ENCODE measurements at regions not wholly inside any gene's neighbourhood (a gene's known extent, or its start where the extent isn't known, plus 50 kb on each side); places are given as distances from the start of the nearest gene placed in this dataset.

DNA sequence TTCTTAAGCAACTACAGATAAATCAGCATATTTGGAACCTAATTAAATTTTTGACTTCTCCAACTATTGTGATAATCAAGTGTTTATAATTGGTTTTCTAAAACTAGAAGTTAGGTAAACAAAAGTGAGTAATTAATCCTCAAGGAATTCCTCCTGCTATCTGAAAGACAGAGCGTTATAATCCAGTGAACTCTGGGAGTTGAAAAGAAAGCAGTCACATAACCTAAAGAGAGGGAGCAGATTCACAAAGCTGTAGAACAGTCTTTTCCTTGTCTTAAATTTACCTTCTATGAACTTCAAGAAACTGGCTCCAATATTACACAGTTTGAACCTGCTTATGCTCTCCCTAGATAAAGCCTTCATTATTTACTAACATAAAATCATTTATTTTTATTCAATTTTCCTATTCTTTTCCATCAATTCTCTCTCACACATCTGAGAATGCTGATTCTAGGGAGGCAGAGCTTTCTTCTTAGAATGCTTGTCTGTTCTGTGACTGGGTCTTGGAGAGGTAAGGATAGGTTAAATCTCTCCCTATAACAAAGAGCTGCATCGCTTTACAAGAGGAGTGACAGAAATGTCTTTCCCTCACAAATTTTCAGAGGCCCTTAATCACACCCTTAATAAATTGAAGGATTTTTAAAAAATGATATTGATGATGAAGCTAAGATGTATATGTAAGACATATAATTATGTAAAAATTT is 132.8 kb downstream of the TUSC7 start:
- TF ChIP-seq SMC3 (IDR thresholded peaks at IDR 0.05; ENCODE audit: low read depth, low read length) (no peak), CHD2 (IDR thresholded peaks at IDR 0.05; ENCODE audit: low read length, partially characterized antibody) (no peak), POLR2AphosphoS5 (IDR thresholded peaks at IDR 0.05; ENCODE audit: low read depth, low read length) (no peak), PBX3 (IDR thresholded peaks at IDR 0.05) (no peak), RAD21 (IDR thresholded peaks at IDR 0.05; ENCODE audit: low read length) (no peak), RXRA (IDR thresholded peaks at IDR 0.05; ENCODE audit: borderline replicate concordance, low read depth) (no peak), FOSL2 (IDR thresholded peaks at IDR 0.05; ENCODE audit: borderline replicate concordance, low read depth) (no peak)
- TF ChIP-seq, protein P1, sequence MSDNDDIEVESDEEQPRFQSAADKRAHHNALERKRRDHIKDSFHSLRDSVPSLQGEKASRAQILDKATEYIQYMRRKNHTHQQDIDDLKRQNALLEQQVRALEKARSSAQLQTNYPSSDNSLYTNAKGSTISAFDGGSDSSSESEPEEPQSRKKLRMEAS (IDR thresholded peaks at IDR 0.05; ENCODE audit: low read depth) = no peak
- Histone ChIP-seq H3K4me3 (ENCODE audit: low read depth in 2 of 2, low read length in 1 of 2) (no peak overlapping the region), H2AFZ (ENCODE audit: low read depth) (no peak overlapping the region), H3K4me1 (ENCODE audit: control insufficient read depth in 1 of 2, insufficient read depth in 2 of 2, low read depth in 1 of 2, low read length in 1 of 2) (peaks cover 0 to 2% of the 10 kb centered on the region in 2 experiments; a peak in 1 of 4 replicates), H3F3A (replicated peaks; ENCODE audit: insufficient read depth) (no peaks in the 10 kb centered on the region), H3K27me3 (ENCODE audit: insufficient read depth) (no peaks in the 10 kb centered on the region), H3K9me3 (no peaks in the 10 kb centered on the region), H3K27ac (ENCODE audit: low read depth in 2 of 2, low read length in 1 of 2) (no peak overlapping the region), H3K79me2 (ENCODE audit: insufficient read depth) (no peaks in the 10 kb centered on the region), H3K4me2 (no peak overlapping the region), H3K36me3 (replicated peaks in 1 of 2; ENCODE audit: control insufficient read depth in 1 of 2, insufficient read depth in 2 of 2, low read length in 1 of 2) (no peaks in the 10 kb centered on the region), H4K20me1 (ENCODE audit: insufficient read depth) (no peaks in the 10 kb centered on the region), H3K9me2 (no peaks in the 10 kb centered on the region), H3K9ac (no peak overlapping the region)
- CTCF ChIA-PET = interaction anchor here (0.9 to 2.4 kb wide), 5 partner anchors 11 to 177 kb away, joined by 3 to 10 read pairs (median 6); no protein-coding TSS in a partner anchor
- DNase-seq = no peak
- POLR2A ChIA-PET = no interaction called here
- 44% methylated on average over 2 of the region's 2 CpGs for WGBS (ENCODE audit: low lambda C conversion rate)

GRCh38 chr3:116848248-116848829 is 138.8 kb downstream of the TUSC7 start:
- no peak overlapping the region for H3K27ac ChIP-seq (ENCODE audit: low read depth in 2 of 2, low read length in 1 of 2)
- no peaks in the 10 kb centered on the region for H3K4me1 ChIP-seq (ENCODE audit: control insufficient read depth in 1 of 2, insufficient read depth in 2 of 2, low read depth in 1 of 2, low read length in 1 of 2)
- no peak overlapping the region for H2AFZ ChIP-seq (ENCODE audit: low read depth)
- ChIA-PET CTCF (interaction anchor here (1.1 kb wide), 1 partner anchor 12 kb away, joined by 3 read pairs; no protein-coding TSS in a partner anchor), POLR2A (no interaction called here)
- H4K20me1 ChIP-seq (ENCODE audit: insufficient read depth) = no peaks in the 10 kb centered on the region
- H3K9ac ChIP-seq = no peak overlapping the region
- H3K4me3 ChIP-seq (ENCODE audit: low read depth in 2 of 2, low read length in 1 of 2) = no peak overlapping the region
- H3K9me3 ChIP-seq = no peaks in the 10 kb centered on the region
- H3K27me3 ChIP-seq (ENCODE audit: insufficient read depth) = no peaks in the 10 kb centered on the region
- no peaks in the 10 kb centered on the region for H3K79me2 ChIP-seq (ENCODE audit: insufficient read depth)
- H3K4me2 ChIP-seq = no peak overlapping the region
- H3F3A ChIP-seq (replicated peaks; ENCODE audit: insufficient read depth) = no peaks in the 10 kb centered on the region
- no peak for DNase-seq
- H3K36me3 ChIP-seq (replicated peaks in 1 of 2; ENCODE audit: control insufficient read depth in 1 of 2, insufficient read depth in 2 of 2, low read length in 1 of 2) = no peaks in the 10 kb centered on the region
- H3K9me2 ChIP-seq = no peaks in the 10 kb centered on the region
- WGBS (ENCODE audit: low lambda C conversion rate) = 79% methylated on average over 3 of the region's 3 CpGs
- TF ChIP-seq, protein P2, sequence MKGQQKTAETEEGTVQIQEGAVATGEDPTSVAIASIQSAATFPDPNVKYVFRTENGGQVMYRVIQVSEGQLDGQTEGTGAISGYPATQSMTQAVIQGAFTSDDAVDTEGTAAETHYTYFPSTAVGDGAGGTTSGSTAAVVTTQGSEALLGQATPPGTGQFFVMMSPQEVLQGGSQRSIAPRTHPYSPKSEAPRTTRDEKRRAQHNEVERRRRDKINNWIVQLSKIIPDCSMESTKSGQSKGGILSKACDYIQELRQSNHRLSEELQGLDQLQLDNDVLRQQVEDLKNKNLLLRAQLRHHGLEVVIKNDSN (IDR thresholded peaks at IDR 0.05; ENCODE audit: borderline replicate concordance, low read depth) = no peak
- TF ChIP-seq JUND (IDR thresholded peaks at IDR 0.05) = no peak
- TF ChIP-seq, protein P3, sequence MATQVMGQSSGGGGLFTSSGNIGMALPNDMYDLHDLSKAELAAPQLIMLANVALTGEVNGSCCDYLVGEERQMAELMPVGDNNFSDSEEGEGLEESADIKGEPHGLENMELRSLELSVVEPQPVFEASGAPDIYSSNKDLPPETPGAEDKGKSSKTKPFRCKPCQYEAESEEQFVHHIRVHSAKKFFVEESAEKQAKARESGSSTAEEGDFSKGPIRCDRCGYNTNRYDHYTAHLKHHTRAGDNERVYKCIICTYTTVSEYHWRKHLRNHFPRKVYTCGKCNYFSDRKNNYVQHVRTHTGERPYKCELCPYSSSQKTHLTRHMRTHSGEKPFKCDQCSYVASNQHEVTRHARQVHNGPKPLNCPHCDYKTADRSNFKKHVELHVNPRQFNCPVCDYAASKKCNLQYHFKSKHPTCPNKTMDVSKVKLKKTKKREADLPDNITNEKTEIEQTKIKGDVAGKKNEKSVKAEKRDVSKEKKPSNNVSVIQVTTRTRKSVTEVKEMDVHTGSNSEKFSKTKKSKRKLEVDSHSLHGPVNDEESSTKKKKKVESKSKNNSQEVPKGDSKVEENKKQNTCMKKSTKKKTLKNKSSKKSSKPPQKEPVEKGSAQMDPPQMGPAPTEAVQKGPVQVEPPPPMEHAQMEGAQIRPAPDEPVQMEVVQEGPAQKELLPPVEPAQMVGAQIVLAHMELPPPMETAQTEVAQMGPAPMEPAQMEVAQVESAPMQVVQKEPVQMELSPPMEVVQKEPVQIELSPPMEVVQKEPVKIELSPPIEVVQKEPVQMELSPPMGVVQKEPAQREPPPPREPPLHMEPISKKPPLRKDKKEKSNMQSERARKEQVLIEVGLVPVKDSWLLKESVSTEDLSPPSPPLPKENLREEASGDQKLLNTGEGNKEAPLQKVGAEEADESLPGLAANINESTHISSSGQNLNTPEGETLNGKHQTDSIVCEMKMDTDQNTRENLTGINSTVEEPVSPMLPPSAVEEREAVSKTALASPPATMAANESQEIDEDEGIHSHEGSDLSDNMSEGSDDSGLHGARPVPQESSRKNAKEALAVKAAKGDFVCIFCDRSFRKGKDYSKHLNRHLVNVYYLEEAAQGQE (IDR thresholded peaks at IDR 0.05; ENCODE audit: low read depth, low read length) = no peak
- TF ChIP-seq, protein P1 (IDR thresholded peaks at IDR 0.05; ENCODE audit: low read depth) = no peak
- TF ChIP-seq RFX5 (IDR thresholded peaks at IDR 0.05; ENCODE audit: low read length) = no peak
- no peak for TF ChIP-seq SIN3A (IDR thresholded peaks at IDR 0.05; ENCODE audit: borderline replicate concordance, low read depth, low read length)
- TF ChIP-seq TEAD4 (IDR thresholded peaks at IDR 0.05; ENCODE audit: borderline replicate concordance, insufficient read depth) = no peak
- no peak for TF ChIP-seq GATA2 (CRISPR knock-in tag; IDR thresholded peaks at IDR 0.05)
- no peak for TF ChIP-seq FOXM1 (IDR thresholded peaks at IDR 0.05; ENCODE audit: low read depth)
- TF ChIP-seq EZH2phosphoT487 (IDR thresholded peaks at IDR 0.05; ENCODE audit: borderline replicate concordance, low read depth) = no peak
- no peak for TF ChIP-seq SMC3 (IDR thresholded peaks at IDR 0.05; ENCODE audit: low read depth, low read length)
- TF ChIP-seq MEF2A (IDR thresholded peaks at IDR 0.05; ENCODE audit: borderline replicate concordance, low read depth) = no peak
- TF ChIP-seq CHD2 (IDR thresholded peaks at IDR 0.05; ENCODE audit: low read length, partially characterized antibody) = no peak
- no peak for TF ChIP-seq FOXJ3 (CRISPR knock-in tag; IDR thresholded peaks at IDR 0.05)
- TF ChIP-seq YY1 (IDR thresholded peaks at IDR 0.05; ENCODE audit: low read depth) = no peak
- no peak for TF ChIP-seq TCF12 (IDR thresholded peaks at IDR 0.05)
- no peak for TF ChIP-seq MXI1 (IDR thresholded peaks at IDR 0.05; ENCODE audit: low read depth, low read length)
